HFFc6 (cell line): ENCODE measurements at regions not wholly inside any gene's neighbourhood (a gene's known extent, or its start where the extent isn't known, plus 50 kb on each side); places are given as distances from the start of the nearest gene placed in this dataset.

Source experiments
- DNase-seq: peaks from one replicate; pipeline ENCODE4 v3.0.0-alpha.2; 2018
- H3K27ac Mint-ChIP-seq: 2 replicates; pipeline ENCODE4 v1.8.0; 2020; ENCODE audit warnings: mild to moderate bottlenecking, mixed read lengths
- H3K27me3 Mint-ChIP-seq: 2 replicates; pipeline ENCODE4 v1.8.0; 2021; ENCODE audit warnings: mild to moderate bottlenecking, moderate library complexity, mixed read lengths; ENCODE audit not compliant: insufficient read depth
- H3K36me3 Mint-ChIP-seq: 2 replicates; pipeline ENCODE4 v1.8.0; 2021; ENCODE audit warnings: low read depth, mixed read lengths
- H3K4me1 Mint-ChIP-seq: 2 replicates; pipeline ENCODE4 v1.8.0; 2020; ENCODE audit warnings: low read depth, mixed read lengths
- H3K4me3 Mint-ChIP-seq: 2 replicates; pipeline ENCODE4 v1.8.0; 2020; ENCODE audit warnings: mild to moderate bottlenecking, moderate library complexity, mixed read lengths
- H3K9me3 Mint-ChIP-seq: 2 replicates; pipeline ENCODE4 v1.8.0; 2020; ENCODE audit warnings: mild to moderate bottlenecking, mixed read lengths
- TF ChIP-seq, protein P1 (sequence below): fragments of 200-600 bp; sonication (generic); IDR thresholded peaks from 2 replicates; pipeline ENCODE4 v1.5.0; 2021; ENCODE audit warnings: antibody characterized with exemption, mild to moderate bottlenecking

DNA sequence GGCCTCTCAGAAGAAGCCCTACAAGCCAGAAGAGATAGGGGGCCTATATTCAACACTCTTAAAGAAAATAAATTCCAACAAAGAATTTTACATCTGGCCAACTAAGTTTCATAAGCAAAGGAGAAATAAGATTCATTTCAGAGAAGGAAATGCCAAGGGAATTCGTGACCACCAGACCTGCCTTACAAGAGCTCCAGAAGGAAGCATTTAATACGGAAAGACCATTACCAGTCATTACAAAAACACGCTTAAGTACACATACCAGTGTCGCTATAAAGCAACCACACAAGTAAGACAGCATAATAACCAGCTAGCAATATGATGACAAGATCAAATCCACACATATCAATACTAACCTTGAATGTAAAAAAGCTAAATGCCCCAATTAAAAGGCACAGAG, 704.9 kb upstream of the CHRM3 start:
- H3K27ac Mint-ChIP-seq = peak overlapping the region; percentile 94
- peak; percentile 55 for DNase-seq
- H3K36me3 Mint-ChIP-seq = peaks cover 27% of the 10 kb centered on the region; the same call in 1 of the 2 replicates
- no peaks in the 10 kb centered on the region for H3K27me3 Mint-ChIP-seq
- peaks cover 15% of the 10 kb centered on the region; the same call in 1 of the 2 replicates for H3K9me3 Mint-ChIP-seq
- peak overlapping the region; percentile 72 for H3K4me3 Mint-ChIP-seq
- H3K4me1 Mint-ChIP-seq = peaks cover 75% of the 10 kb centered on the region
- TF ChIP-seq, protein P1, sequence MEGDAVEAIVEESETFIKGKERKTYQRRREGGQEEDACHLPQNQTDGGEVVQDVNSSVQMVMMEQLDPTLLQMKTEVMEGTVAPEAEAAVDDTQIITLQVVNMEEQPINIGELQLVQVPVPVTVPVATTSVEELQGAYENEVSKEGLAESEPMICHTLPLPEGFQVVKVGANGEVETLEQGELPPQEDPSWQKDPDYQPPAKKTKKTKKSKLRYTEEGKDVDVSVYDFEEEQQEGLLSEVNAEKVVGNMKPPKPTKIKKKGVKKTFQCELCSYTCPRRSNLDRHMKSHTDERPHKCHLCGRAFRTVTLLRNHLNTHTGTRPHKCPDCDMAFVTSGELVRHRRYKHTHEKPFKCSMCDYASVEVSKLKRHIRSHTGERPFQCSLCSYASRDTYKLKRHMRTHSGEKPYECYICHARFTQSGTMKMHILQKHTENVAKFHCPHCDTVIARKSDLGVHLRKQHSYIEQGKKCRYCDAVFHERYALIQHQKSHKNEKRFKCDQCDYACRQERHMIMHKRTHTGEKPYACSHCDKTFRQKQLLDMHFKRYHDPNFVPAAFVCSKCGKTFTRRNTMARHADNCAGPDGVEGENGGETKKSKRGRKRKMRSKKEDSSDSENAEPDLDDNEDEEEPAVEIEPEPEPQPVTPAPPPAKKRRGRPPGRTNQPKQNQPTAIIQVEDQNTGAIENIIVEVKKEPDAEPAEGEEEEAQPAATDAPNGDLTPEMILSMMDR = no peak

GRCh38 chr1:238681021-238681420, 705.3 kb upstream of the CHRM3 start:
- Mint-ChIP-seq H3K27me3 (no peaks in the 10 kb centered on the region), H3K4me3 (peak overlapping the region; percentile 72), H3K27ac (peak overlapping the region; percentile 94), H3K36me3 (peaks cover 27% of the 10 kb centered on the region; the same call in 1 of the 2 replicates), H3K4me1 (peaks cover 75% of the 10 kb centered on the region), H3K9me3 (peaks cover 15% of the 10 kb centered on the region; the same call in 1 of the 2 replicates)
- TF ChIP-seq, protein P1 = no peak
- peak; percentile 39 for DNase-seq

DNA sequence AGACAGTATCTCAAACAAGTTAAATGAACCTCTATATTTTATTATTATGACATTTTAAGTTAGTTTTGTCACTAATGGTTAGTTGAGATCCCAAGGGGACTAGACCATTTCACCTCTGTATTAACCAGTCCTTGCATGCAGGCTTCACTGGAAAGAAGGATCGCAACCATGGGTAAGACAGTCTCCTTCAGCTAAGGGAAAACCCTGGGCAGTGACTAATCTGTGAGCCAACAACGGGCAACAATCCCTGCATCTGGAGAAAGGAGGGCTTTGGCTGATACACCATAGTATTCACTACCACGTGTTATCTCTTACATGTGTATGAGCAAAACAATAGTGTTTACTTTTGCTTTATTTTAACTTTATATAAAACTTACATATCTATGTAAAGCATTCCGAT, 708.8 kb upstream of the CHRM3 start:
- Mint-ChIP-seq H3K4me1 (peaks cover 87% of the 10 kb centered on the region), H3K4me3 (peak overlapping the region; percentile 78; the same call in 1 of the 2 replicates), H3K27ac (peak overlapping the region; percentile 65; the same call in 1 of the 2 replicates), H3K9me3 (0 out of 2 replicates have a peak, but pooled peaks cover 3% of the 10 kb centered on the region), H3K36me3 (peaks cover 12% of the 10 kb centered on the region; the same call in 1 of the 2 replicates), H3K27me3 (no peaks in the 10 kb centered on the region)
- TF ChIP-seq, protein P1 = no peak
- peak; percentile 53 for DNase-seq

DNA sequence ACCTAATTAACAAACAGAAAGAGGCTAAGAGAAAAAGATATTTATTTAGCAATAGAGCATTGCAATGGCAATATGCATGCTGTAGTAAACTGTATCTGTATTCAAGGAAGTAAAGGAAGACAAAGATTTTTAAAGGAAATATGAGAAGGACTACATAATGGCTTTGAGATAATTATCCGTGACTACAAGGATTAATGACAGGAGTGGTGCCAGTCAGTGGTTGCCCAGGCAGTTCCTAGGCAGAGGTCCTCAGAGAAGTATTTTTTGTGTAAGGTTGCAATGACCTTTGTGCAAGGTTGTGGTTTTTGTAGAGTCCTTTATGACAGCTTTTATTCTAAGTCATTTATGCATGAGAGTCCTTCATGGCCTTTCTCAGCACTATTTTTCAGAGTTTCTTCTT, 711.1 kb upstream of the CHRM3 start:
- no peak for DNase-seq
- Mint-ChIP-seq H3K27me3 (no peaks in the 10 kb centered on the region; the same call in 1 of the 2 replicates), H3K4me1 (peaks cover 88% of the 10 kb centered on the region), H3K27ac (no peak overlapping the region), H3K9me3 (0 out of 2 replicates have a peak, but pooled peaks cover 3% of the 10 kb centered on the region), H3K36me3 (peaks cover 7% of the 10 kb centered on the region; the same call in 1 of the 2 replicates), H3K4me3 (no peak overlapping the region)
- TF ChIP-seq, protein P1 = no peak

DNA sequence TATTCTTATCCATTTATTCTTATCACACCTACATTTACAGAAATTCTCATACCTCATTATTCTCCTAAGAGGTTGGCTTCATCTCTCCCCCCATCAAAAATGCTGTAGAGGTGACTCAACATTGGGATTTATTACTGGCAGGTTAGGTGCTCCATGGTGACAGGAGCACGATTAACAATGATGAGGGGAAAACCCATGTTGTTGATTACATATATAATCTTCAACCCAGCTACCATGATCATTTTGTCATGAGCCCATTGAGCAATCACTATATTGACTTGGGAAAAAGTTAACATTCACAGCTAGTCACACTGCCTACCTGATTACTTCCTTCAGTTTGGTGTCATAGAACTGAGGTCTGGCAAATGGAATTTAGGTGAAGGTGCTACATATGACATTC, 712.1 kb upstream of the CHRM3 start:
- DNase-seq = no peak
- Mint-ChIP-seq H3K9me3 (0 out of 2 replicates have a peak, but pooled peaks cover 3% of the 10 kb centered on the region), H3K36me3 (peaks cover 7% of the 10 kb centered on the region; the same call in 1 of the 2 replicates), H3K27ac (no peak overlapping the region; the same call in 1 of the 2 replicates), H3K27me3 (no peaks in the 10 kb centered on the region; the same call in 1 of the 2 replicates), H3K4me1 (peaks cover 88% of the 10 kb centered on the region), H3K4me3 (no peak overlapping the region)
- TF ChIP-seq, protein P1 = no peak
